ENCODE measurements at regions not wholly inside any gene's neighbourhood (a gene's known extent, or its start where the extent isn't known, plus 50 kb on each side); places are given as distances from the start of the nearest gene placed in this dataset.

- TF ChIP-seq POLR2AphosphoS5 (IDR thresholded peaks at IDR 0.05) (no peak), CTCF (IDR thresholded peaks at IDR 0.05 in 8 of 11, conservative IDR thresholded peaks at IDR 0.05 in 3 of 11) (no peak), POLR2A (IDR thresholded peaks at IDR 0.05) (no peak)
Measured at GRCh38 chr18:42333558-42333957, 378.5 kb downstream of the PIK3C3 start.

Data from spleen (tissue), 7 donors.